RWPE2 (cell line): ENCODE measurements at regions not wholly inside any gene's neighbourhood (a gene's known extent, or its start where the extent isn't known, plus 50 kb on each side); places are given as distances from the start of the nearest gene placed in this dataset.

ENCODE experiments used
- ATAC-seq: fragments of 200-7000 bp; cut with Tn5 transposase; 3 replicates; pipeline ENCODE4 v1.9.1; 2021; ENCODE audit warnings: low read depth
- DNase-seq: peaks from one replicate; pipeline ENCODE4 v3.0.0-alpha.2; 2020; ENCODE audit warnings: low spot score
- H3K27ac ChIP-seq: fragments of 450-650 bp; 2 replicates; pipeline ENCODE4 v1.5.1; 2017; ENCODE audit warnings: mild to moderate bottlenecking; ENCODE audit not compliant: poor library complexity, severe bottlenecking
- H3K27me3 ChIP-seq: fragments of 250-450 bp; sonication (Bioruptor Pico); 2 replicates; pipeline ENCODE4 v1.5.1; 2021; ENCODE audit warnings: mild to moderate bottlenecking, moderate library complexity; ENCODE audit not compliant: insufficient read depth, poor library complexity, severe bottlenecking
- H3K36me3 ChIP-seq: fragments of 250-450 bp; sonication (Bioruptor Pico); 2 replicates; pipeline ENCODE4 v1.5.1; 2020; ENCODE audit warnings: low read depth, mild to moderate bottlenecking, moderate library complexity
- H3K4me1 ChIP-seq: fragments of 250-450 bp; sonication (Bioruptor Pico); 2 replicates; pipeline ENCODE4 v1.5.1; 2021; ENCODE audit warnings: mild to moderate bottlenecking, moderate library complexity; ENCODE audit not compliant: insufficient read depth, poor library complexity, severe bottlenecking
- H3K4me3 ChIP-seq: fragments of 250-450 bp; sonication (Bioruptor Pico); 2 replicates; pipeline ENCODE4 v1.5.1; 2021; ENCODE audit warnings: mild to moderate bottlenecking, moderate library complexity; ENCODE audit not compliant: severe bottlenecking
- H3K9me3 ChIP-seq: fragments of 250-450 bp; sonication (Bioruptor Pico); 2 replicates; pipeline ENCODE4 v1.5.1; 2021; ENCODE audit warnings: mild to moderate bottlenecking, moderate library complexity; ENCODE audit not compliant: severe bottlenecking
- TF ChIP-seq, protein P1 (sequence below): fragments of 450-650 bp; IDR thresholded peaks from one replicate; pipeline ENCODE4 v1.5.1; 2017; ENCODE audit warnings: mild to moderate bottlenecking, moderate library complexity; ENCODE audit not compliant: poor library complexity, severe bottlenecking

DNA sequence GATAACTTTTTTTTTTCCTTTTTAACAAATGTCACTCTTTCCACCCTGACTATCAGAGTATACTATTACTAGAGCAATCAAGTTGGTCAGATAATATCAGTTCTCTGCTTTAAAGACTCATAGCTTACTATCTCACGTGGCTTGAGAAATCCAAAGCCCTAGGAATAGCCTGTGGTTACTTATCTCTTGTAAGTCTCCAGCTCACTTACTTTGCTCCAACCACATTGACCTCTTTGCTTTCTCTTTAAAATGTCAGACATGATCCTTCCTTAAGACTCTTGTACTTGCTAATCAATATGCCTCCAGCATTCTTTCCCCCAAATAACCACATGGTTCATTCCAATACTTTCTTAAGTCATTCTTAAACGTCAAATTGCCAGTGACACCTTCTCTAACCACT lies 1292.2 kb downstream of the REEP3 start:
- H3K27me3 ChIP-seq, result no peaks in the 10 kb centered on the region
- H3K4me3 ChIP-seq, result no peak overlapping the region
- no peaks in the 10 kb centered on the region for H3K36me3 ChIP-seq
- ATAC-seq, result no peak
- DNase-seq, result no peak
- no peaks in the 10 kb centered on the region for H3K9me3 ChIP-seq
- TF ChIP-seq, protein P1, sequence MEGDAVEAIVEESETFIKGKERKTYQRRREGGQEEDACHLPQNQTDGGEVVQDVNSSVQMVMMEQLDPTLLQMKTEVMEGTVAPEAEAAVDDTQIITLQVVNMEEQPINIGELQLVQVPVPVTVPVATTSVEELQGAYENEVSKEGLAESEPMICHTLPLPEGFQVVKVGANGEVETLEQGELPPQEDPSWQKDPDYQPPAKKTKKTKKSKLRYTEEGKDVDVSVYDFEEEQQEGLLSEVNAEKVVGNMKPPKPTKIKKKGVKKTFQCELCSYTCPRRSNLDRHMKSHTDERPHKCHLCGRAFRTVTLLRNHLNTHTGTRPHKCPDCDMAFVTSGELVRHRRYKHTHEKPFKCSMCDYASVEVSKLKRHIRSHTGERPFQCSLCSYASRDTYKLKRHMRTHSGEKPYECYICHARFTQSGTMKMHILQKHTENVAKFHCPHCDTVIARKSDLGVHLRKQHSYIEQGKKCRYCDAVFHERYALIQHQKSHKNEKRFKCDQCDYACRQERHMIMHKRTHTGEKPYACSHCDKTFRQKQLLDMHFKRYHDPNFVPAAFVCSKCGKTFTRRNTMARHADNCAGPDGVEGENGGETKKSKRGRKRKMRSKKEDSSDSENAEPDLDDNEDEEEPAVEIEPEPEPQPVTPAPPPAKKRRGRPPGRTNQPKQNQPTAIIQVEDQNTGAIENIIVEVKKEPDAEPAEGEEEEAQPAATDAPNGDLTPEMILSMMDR, result no peak
- H3K4me1 ChIP-seq, result no peaks in the 10 kb centered on the region
- H3K27ac ChIP-seq, result no peak overlapping the region

DNA sequence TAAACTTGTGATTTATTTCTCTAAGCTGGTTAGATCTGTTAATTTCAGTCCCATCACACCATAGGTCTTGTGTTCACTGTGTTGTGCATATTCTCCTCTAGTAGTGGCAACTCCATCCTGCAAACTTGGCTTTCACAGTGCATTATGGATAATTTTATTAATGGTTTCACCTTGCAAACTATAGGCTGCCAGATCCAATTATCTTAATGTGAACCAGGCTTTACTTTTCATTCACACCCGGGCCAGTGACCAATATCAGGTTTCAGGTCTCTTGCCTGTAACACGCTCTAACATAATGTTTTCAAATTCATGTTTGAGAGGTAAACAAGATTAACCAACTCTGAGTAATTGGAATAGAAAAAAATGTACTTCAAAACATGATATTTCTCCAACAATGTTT lies 1293.0 kb downstream of the REEP3 start:
- ATAC-seq, result no peak
- no peak overlapping the region for H3K27ac ChIP-seq
- TF ChIP-seq, protein P1, result no peak
- H3K4me3 ChIP-seq, result no peak overlapping the region
- H3K27me3 ChIP-seq, result no peaks in the 10 kb centered on the region
- H3K36me3 ChIP-seq, result no peaks in the 10 kb centered on the region
- DNase-seq, result no peak
- no peaks in the 10 kb centered on the region for H3K4me1 ChIP-seq
- H3K9me3 ChIP-seq, result no peaks in the 10 kb centered on the region

DNA sequence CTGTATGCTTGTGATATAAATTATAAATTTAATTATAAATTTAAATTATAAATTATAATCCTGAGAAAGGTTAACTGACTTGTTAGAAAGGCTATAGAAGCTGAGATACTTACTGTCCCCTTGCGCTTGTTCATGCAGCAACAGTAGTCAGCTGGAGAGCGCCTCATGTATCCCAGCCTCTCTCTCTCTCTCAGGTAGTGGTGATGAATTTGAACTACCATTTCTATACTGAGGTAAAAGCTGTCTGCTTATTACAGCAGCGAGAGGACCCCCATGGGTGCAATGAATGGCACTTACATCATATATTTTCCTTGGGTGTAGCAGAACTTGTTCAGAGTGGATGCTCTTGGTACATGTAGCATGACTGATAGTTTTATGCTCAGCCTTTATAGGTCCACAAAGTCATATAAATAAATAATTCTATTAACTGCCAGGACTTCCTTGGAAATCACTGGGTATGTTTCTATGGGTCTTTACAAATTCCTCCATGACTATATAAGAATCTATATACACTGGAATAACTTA lies 1308.7 kb downstream of the REEP3 start:
- H3K36me3 ChIP-seq, result no peaks in the 10 kb centered on the region
- no peaks in the 10 kb centered on the region for H3K4me1 ChIP-seq
- no peak overlapping the region for H3K4me3 ChIP-seq
- DNase-seq (no peak), ATAC-seq (no peak)
- no peaks in the 10 kb centered on the region for H3K9me3 ChIP-seq
- H3K27me3 ChIP-seq, result no peaks in the 10 kb centered on the region
- TF ChIP-seq, protein P1, result no peak
- H3K27ac ChIP-seq, result no peak overlapping the region

DNA sequence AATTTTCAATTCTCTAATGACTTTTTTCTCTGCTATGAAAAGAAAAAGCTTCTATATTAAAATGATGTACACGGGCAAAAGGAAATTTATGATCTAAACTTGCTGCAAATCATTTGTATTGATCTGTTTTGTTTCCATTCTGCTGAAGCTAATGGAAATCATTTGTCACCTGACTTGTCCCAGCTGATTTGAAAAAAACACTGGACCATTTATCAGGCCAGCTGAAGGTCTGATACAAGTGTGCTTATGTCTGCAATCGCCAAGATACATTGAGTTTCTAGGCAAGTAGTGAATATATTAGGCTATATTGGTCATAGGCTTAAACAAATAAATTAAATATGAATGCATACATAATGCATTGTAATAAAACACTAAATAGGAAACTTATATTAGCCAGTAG lies 1309.7 kb downstream of the REEP3 start:
- TF ChIP-seq, protein P1, result no peak
- DNase-seq (no peak), ATAC-seq (no peak)
- H3K27me3 ChIP-seq, result no peaks in the 10 kb centered on the region
- H3K4me3 ChIP-seq, result no peak overlapping the region
- no peak overlapping the region for H3K27ac ChIP-seq
- no peaks in the 10 kb centered on the region for H3K36me3 ChIP-seq
- no peaks in the 10 kb centered on the region for H3K4me1 ChIP-seq
- no peaks in the 10 kb centered on the region for H3K9me3 ChIP-seq

DNA sequence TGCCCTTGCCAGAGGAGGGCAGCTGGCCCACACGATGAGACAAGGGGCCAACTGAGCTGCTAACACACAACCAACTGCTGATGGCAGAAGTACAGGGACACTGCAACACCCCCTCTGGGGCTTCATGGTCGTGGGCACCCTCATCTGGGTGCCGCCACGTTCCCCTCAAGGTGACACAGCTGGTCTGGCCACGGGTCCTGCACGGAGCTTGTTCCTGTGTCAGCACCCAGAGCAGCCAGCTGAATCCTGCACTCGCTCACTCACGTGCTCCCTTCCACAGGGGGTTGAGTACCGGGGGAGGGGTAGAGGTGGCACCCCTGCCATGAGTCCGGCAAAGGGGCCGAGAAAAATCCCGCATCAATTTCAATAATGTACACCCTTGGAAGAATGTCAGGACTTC lies 1319.1 kb downstream of the REEP3 start:
- no peak overlapping the region for H3K4me3 ChIP-seq
- no peaks in the 10 kb centered on the region for H3K4me1 ChIP-seq
- no peak for ATAC-seq
- H3K9me3 ChIP-seq, result no peaks in the 10 kb centered on the region
- H3K27ac ChIP-seq, result no peak overlapping the region
- H3K27me3 ChIP-seq, result no peaks in the 10 kb centered on the region
- no peak for DNase-seq
- no peaks in the 10 kb centered on the region for H3K36me3 ChIP-seq
- TF ChIP-seq, protein P1, result no peak
